Transverse colon (tissue), 4 donors: ENCODE measurements at regions not wholly inside any gene's neighbourhood (a gene's known extent, or its start where the extent isn't known, plus 50 kb on each side); places are given as distances from the start of the nearest gene placed in this dataset.
"Not testable (repeated sequence)": the region's sequence is repeated elsewhere in the genome, so short reads cannot be mapped to it uniquely, and the experiment has no call there.

Source experiments
- DNase-seq: peaks from one replicate; pipeline ENCODE4 v3.0.0-alpha.2; 2019
- H3K27ac ChIP-seq, 4 donors: fragments of 200-600 bp; sonication (generic); 2 replicates each; pipeline ENCODE4 v1.5.1; 2016 to 2018; ENCODE audit warnings: inconsistent platforms in 4 of 4
- H3K27me3 ChIP-seq: fragments of 200-600 bp; sonication (generic); 2 replicates; pipeline ENCODE4 v1.5.1; 2017; ENCODE audit warnings: inconsistent platforms
- H3K36me3 ChIP-seq, 4 donors: fragments of 200-600 bp; sonication (generic); 2 replicates each; pipeline ENCODE4 v1.5.1; 2017 to 2019; ENCODE audit warnings: inconsistent platforms in 4 of 4
- H3K4me1 ChIP-seq, 4 donors: fragments of 200-600 bp; sonication (generic); 2 replicates each; pipeline ENCODE4 v1.5.1; 2017 to 2020; ENCODE audit warnings: inconsistent platforms in 4 of 4
- H3K4me3 ChIP-seq, 4 donors: fragments of 200-600 bp; sonication (generic); 1 replicate in 1 of 4; 2 replicates in 3 of 4; pipeline versions ENCODE4 v1.5.1 to v1.6.1; 2017 to 2019; ENCODE audit warnings: inconsistent platforms in 4 of 4
- H3K9me3 ChIP-seq, 2 donors: fragments of 200-600 bp; sonication (generic); 2 replicates each; pipeline ENCODE4 v1.5.1; 2017 to 2019; ENCODE audit warnings: inconsistent platforms in 2 of 2
- CTCF ChIP-seq, 5 experiments: fragments of 200-600 bp in 3 of 5; fragments of 450-650 bp in 2 of 5; sonication (generic) in 3 of 5; IDR thresholded peaks; 1 replicate in 2 of 5; 2 replicates in 3 of 5; pipeline ENCODE4 v1.5.1; 2016 to 2017; ENCODE audit warnings: antibody characterized with exemption in 5 of 5, inconsistent platforms in 3 of 5, mild to moderate bottlenecking in 2 of 5, moderate library complexity in 1 of 5
- EP300 ChIP-seq: sonication (generic); formaldehyde crosslinking; IDR thresholded peaks from one replicate; pipeline ENCODE4 v1.6.1; 2017; ENCODE audit warnings: antibody characterized with exemption, low read depth
- POLR2A ChIP-seq: fragments of 450-650 bp; IDR thresholded peaks from one replicate; pipeline ENCODE4 v1.6.1; 2016; ENCODE audit warnings: antibody characterized with exemption, mild to moderate bottlenecking, moderate library complexity
- POLR2AphosphoS5 ChIP-seq, 3 donors: sonication (generic); formaldehyde crosslinking; IDR thresholded peaks; one replicate each; pipeline ENCODE4 v1.6.1; 2016; ENCODE audit warnings: antibody characterized with exemption in 3 of 3
- whole genome bisulfite sequencing, 2 donors: methylation state at CpG; one replicate each; pipeline ENCODE4 v1.1.5; 2018; ENCODE audit warnings: low coverage in 1 of 2; 5-methylcytosine and 5-hydroxymethylcytosine counted together
- in situ Hi-C, 4 donors: fragments of 200-750 bp; cut with MboI; loops; one replicate each; pipeline versions ENCODE4 v1.15.0 to v1.15.1; 2017; ENCODE audit warnings: low sequenced_read_pairs in 3 of 4, low pct_ligation_motif_present in 1 of 4, low pct_unique_long_range_greater_than_20kb in 1 of 4
- intact Hi-C: fragments of 100-400 bp; cut with DNase I; formaldehyde crosslinking; loops from one replicate; pipeline ENCODE4 v1.15.1; 2023; ENCODE audit warnings: low total_unique reads

DNA sequence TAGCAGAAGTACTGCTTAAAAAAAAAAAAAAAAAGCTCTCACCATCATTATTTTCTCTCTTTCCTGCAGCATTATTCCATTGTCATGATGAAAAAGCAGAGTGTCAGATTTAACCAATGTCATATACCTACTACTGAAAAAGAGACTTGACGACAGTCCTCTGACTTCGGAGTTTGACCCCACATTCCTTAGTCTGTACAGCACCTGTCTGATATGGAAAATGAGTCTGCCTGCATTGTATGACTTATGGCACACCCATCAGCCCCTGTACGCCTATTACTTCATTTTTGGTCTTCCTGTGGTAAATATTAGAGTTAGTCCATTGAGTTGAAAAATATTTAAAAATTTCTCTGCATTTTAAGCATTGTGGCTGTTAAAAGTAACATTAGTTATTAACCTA lies 54.5 kb upstream of the NOX4 start:
- no peak for DNase-seq
- Histone ChIP-seq H3K27me3 (no peaks in the 10 kb centered on the region), H3K36me3 (no peaks in the 10 kb centered on the region), H3K9me3 (no peaks in the 10 kb centered on the region), H3K27ac (no peak overlapping the region), H3K4me3 (no peak overlapping the region), H3K4me1 (no peaks in the 10 kb centered on the region)
- in situ Hi-C loops (no loop called here), intact Hi-C loops (no loop called here)
- 39 to 55% methylated on average over 3 of the region's 3 CpGs for WGBS, 2 donors
- TF ChIP-seq POLR2A = no peak
- no peak for TF ChIP-seq POLR2AphosphoS5 (IDR thresholded peaks at IDR 0.05)
- TF ChIP-seq EP300 = no peak
- no peak for TF ChIP-seq CTCF (IDR thresholded peaks at IDR 0.05)

DNA sequence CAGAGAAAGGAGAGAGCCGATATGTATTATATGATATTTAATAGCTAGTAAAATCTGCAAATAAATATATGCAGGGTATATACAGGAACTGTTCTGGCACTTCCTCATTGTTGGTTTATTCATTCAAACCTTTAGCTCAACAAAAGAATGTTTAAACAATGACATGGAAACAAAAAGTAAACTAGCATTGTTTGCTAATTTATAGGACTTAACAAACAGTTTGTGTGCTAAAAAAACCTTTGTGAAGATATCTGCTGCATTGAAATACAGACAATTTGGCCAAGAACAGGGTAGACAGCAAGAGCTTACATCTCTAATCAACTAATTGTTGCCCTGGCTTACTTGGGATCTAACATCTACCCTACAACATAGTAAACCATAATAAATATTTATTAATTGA lies 64.6 kb upstream of the NOX4 start:
- peaks cover 0 to 29% (median 8%) of the 10 kb centered on the region in 4 donors for H3K4me1 ChIP-seq
- H3K36me3 ChIP-seq, H3K27me3 ChIP-seq, H3K4me3 ChIP-seq, in situ Hi-C loops, intact Hi-C loops, H3K27ac ChIP-seq, H3K9me3 ChIP-seq, DNase-seq: not testable (repeated sequence)
- 60 to 67% methylated on average over 1 of the region's 1 CpG for WGBS, 2 donors

DNA sequence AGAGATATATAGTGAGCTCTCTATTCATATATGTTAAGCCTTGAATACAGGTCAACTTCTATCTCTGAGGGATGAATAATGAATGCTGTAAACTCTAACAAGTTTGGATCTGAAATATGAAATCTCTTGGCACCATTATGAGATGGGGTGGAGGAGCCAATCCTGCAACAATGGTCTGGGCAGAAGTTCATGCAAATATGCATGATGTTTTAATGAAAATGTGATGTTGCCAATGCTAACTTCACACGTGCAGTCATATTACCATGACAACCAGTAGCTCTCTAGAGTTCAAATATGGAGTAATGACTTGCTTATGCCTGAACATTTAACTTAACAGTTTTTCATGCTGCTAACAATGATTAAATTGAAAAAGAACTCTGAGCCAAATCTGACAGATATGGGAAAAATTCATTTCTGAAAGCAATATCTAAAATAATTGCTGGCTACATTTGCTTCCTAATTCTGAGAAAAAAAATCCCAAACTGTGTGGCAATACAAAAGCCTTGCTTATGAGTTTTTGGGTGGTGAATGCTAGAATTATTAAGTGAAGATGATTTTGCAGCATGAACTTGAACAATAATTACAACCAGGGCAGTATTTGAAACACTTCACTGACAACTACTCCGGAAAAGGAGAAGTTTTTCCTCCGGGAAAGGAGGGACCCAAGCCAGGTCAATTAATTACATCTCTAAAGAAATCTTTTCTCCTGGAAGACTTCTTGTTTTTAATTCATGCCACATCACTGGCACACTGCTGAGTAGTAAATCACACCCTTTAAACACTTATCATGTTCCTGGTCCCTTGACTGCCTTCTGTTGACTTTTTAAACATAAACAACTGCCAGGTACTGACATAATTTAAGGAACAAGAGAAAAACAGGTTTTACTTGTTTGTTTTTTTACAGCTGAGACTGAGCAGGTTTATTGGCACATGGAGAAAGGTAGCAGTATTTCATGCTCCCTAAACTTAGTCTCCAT lies 65.8 kb upstream of the NOX4 start:
- 21 to 30% methylated on average over 3 of the region's 3 CpGs for WGBS, 2 donors
- H3K27me3 ChIP-seq, intact Hi-C loops, H3K9me3 ChIP-seq, DNase-seq, H3K36me3 ChIP-seq, H3K4me3 ChIP-seq, in situ Hi-C loops: not testable (repeated sequence)
- peak overlapping the region; percentile 32 to 68 (median 50) for H3K27ac ChIP-seq
- peak in 2 of 3 donors; percentile 46 to 69 for TF ChIP-seq POLR2AphosphoS5 (IDR thresholded peaks at IDR 0.05)
- H3K4me1 ChIP-seq = peaks cover 0 to 29% (median 8%) of the 10 kb centered on the region in 4 donors

DNA sequence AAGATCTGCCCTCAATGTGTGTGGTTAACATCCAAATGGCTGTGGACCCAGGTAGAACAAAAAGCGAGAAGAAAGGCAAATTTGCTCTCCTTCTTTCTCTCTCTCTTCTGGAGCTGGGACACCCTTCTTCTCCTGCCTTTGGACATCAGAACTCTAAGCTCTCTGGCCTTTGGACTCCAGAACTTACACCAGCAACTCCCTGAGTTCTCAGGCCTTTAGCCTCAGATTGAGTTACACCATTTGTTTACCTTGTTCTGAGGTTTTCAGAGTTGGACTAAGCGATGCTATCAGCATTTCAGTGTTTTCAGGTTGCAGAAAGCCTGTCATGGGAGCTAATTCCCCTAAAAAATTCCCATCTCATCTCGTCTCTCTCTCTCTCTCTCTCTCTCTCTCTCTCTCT lies 69.4 kb upstream of the NOX4 start:
- H3K27me3 ChIP-seq, in situ Hi-C loops, intact Hi-C loops, H3K9me3 ChIP-seq, H3K4me3 ChIP-seq, DNase-seq, H3K36me3 ChIP-seq, H3K27ac ChIP-seq: not testable (repeated sequence)
- WGBS, 2 donors = 44 to 48% methylated on average over 3 of the region's 3 CpGs
- H3K4me1 ChIP-seq = peaks cover 0 to 24% (median 8%) of the 10 kb centered on the region in 4 donors

- H3K27me3 ChIP-seq, H3K4me1 ChIP-seq, in situ Hi-C loops, intact Hi-C loops, H3K4me3 ChIP-seq, H3K9me3 ChIP-seq, H3K27ac ChIP-seq, H3K36me3 ChIP-seq, DNase-seq: not testable (repeated sequence)
- 92% methylated on average over 2 of the region's 2 CpGs; no CpG with 5 or more reads in 1 of the 2 donors for WGBS, 2 donors
These were observed 71.6 kb upstream of the NOX4 start for GRCh38 chr11:89562731-89563130.

- no peaks in the 10 kb centered on the region for H3K27me3 ChIP-seq
- no peaks in the 10 kb centered on the region for H3K36me3 ChIP-seq
- intact Hi-C loops = no loop called here
- TF ChIP-seq POLR2AphosphoS5 (IDR thresholded peaks at IDR 0.05) (no peak), EP300 (no peak), CTCF (IDR thresholded peaks at IDR 0.05) (no peak), POLR2A (no peak)
- no peak for DNase-seq
- WGBS, 2 donors = 82% methylated on average over 4 of the region's 4 CpGs; no CpG with 5 or more reads in 1 of the 2 donors
- no peak overlapping the region for H3K4me3 ChIP-seq
- in situ Hi-C loops = no loop called here
- H3K27ac ChIP-seq = no peak overlapping the region
- no peaks in the 10 kb centered on the region for H3K4me1 ChIP-seq
- no peaks in the 10 kb centered on the region for H3K9me3 ChIP-seq
These were observed 75.8 kb upstream of the NOX4 start for GRCh38 chr11:89566972-89567371.

GRCh38 chr11:89569387-89569786 lies 78.2 kb upstream of the NOX4 start:
- intact Hi-C loops, in situ Hi-C loops: not testable (repeated sequence)

DNA sequence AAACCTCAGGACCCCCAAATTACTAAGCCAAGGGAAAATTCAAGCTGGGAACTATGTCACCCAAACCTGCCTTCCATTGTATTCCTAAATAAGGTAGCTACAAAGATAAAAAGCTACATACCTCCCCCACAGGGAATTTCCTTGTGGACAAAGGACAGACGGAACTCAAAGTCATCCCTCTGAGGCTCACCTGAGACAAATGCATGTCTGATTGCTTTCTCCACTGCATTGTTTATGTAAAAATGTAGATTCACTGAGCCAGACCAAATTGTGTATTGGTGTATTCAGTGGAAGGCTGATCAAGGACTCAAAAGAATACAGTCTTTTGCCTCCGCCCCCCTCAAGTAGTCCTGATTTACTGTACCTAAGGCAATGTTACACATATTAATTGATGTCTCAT lies 80.5 kb upstream of the NOX4 start:
- H3K9me3 ChIP-seq, H3K36me3 ChIP-seq, in situ Hi-C loops, H3K27me3 ChIP-seq, intact Hi-C loops, H3K4me3 ChIP-seq, H3K27ac ChIP-seq, H3K4me1 ChIP-seq, DNase-seq: not testable (repeated sequence)
- WGBS, 2 donors = 77 to 80% methylated on average over 1 to 2 of the region's 2 CpGs

More at GRCh38 chr11:89569387-89569786, 78.2 kb upstream of the NOX4 start:
- H3K4me1 ChIP-seq, H3K27me3 ChIP-seq, H3K4me3 ChIP-seq, H3K9me3 ChIP-seq, DNase-seq, H3K27ac ChIP-seq, H3K36me3 ChIP-seq: not testable (repeated sequence)
- 83 to 100% methylated on average over 3 to 5 of the region's 5 CpGs for WGBS, 2 donors
